Mesodermal cell (in vitro differentiated cells): ENCODE measurements at regions not wholly inside any gene's neighbourhood (a gene's known extent, or its start where the extent isn't known, plus 50 kb on each side); places are given as distances from the start of the nearest gene placed in this dataset.
A peak's percentile ranks its signal among the peaks of the same experiment; 100 is the strongest.
"Not testable (repeated sequence)": the region's sequence is repeated elsewhere in the genome, so short reads cannot be mapped to it uniquely, and the experiment has no call there.

Experiments
- H3K27ac ChIP-seq: 2 replicates; pipeline ENCODE4 v1.7.0; 2013; ENCODE audit warnings: mild to moderate bottlenecking, low read depth, low read length, moderate library complexity; ENCODE audit not compliant: severe bottlenecking
- H3K36me3 ChIP-seq: 2 replicates; pipeline ENCODE4 v1.7.1; 2013; ENCODE audit warnings: mild to moderate bottlenecking, low read length, moderate library complexity; ENCODE audit not compliant: control insufficient read depth, insufficient read depth
- H3K4me1 ChIP-seq: one replicate; pipeline ENCODE4 v1.7.1; 2013; ENCODE audit warnings: mild to moderate bottlenecking, low read length; ENCODE audit not compliant: insufficient read depth, control insufficient read depth, poor library complexity, severe bottlenecking
- H3K4me3 ChIP-seq: 2 replicates; pipeline ENCODE4 v1.7.0; 2013; ENCODE audit warnings: low read length, control low read depth, mild to moderate bottlenecking; ENCODE audit not compliant: insufficient read depth, poor library complexity, severe bottlenecking; ENCODE audit errors: extremely low read depth
- H3K9me3 ChIP-seq: 2 replicates; pipeline ENCODE4 v1.7.1; 2013; ENCODE audit warnings: mild to moderate bottlenecking, low read length, moderate library complexity; ENCODE audit not compliant: control insufficient read depth
- WGBS, 2 experiments: methylation state at CpG; one replicate each; pipeline ENCODE4 v1.1.5; 2013; ENCODE audit warnings: missing lambda C conversion rate in 2 of 2; ENCODE audit not compliant: insufficient coverage in 2 of 2; 5-methylcytosine and 5-hydroxymethylcytosine counted together

GRCh38 chr10:64396105-64396708, 875.0 kb downstream of the REEP3 start:
- H3K36me3 ChIP-seq: no peaks in the 10 kb centered on the region
- peak overlapping the region; percentile 83 for H3K27ac ChIP-seq
- H3K4me1 ChIP-seq: peaks cover 23% of the 10 kb centered on the region
- H3K4me3 ChIP-seq: no peak overlapping the region
- no peaks in the 10 kb centered on the region for H3K9me3 ChIP-seq
- WGBS, 2 experiments: no CpG with 5 or more reads among the region's 1 CpG

- no peak overlapping the region for H3K27ac ChIP-seq
- no peak overlapping the region for H3K4me3 ChIP-seq
- H3K4me1 ChIP-seq: peaks cover 23% of the 10 kb centered on the region
- no peaks in the 10 kb centered on the region for H3K36me3 ChIP-seq
- WGBS, 2 experiments: 93 to 95% methylated on average over 5 to 6 of the region's 8 CpGs
- no peaks in the 10 kb centered on the region for H3K9me3 ChIP-seq
Observed at GRCh38 chr10:64397125-64397524, 875.9 kb downstream of the REEP3 start.

GRCh38 chr10:64408391-64409183, 887.4 kb downstream of the REEP3 start:
- H3K27ac ChIP-seq: no peak overlapping the region
- no peaks in the 10 kb centered on the region for H3K36me3 ChIP-seq
- H3K4me1 ChIP-seq: no peaks in the 10 kb centered on the region
- WGBS, 2 experiments: 86% methylated on average over 1 of the region's 3 CpGs; no CpG with 5 or more reads in 1 of the 2 experiments
- no peaks in the 10 kb centered on the region for H3K9me3 ChIP-seq
- H3K4me3 ChIP-seq: no peak overlapping the region

GRCh38 chr10:64409349-64409748, 888.1 kb downstream of the REEP3 start:
- H3K4me3 ChIP-seq: no peak overlapping the region
- WGBS, 2 experiments: 80% methylated on average over 1 of the region's 1 CpG; no CpG with 5 or more reads in 1 of the 2 experiments

GRCh38 chr10:64416011-64416410, 894.8 kb downstream of the REEP3 start:
- no peaks in the 10 kb centered on the region for H3K9me3 ChIP-seq
- 100% methylated on average over 1 of the region's 1 CpG; no CpG with 5 or more reads in 1 of the 2 experiments for WGBS, 2 experiments
- no peaks in the 10 kb centered on the region for H3K36me3 ChIP-seq
- H3K4me1 ChIP-seq: no peaks in the 10 kb centered on the region
- no peak overlapping the region for H3K27ac ChIP-seq
- H3K4me3 ChIP-seq: no peak overlapping the region

More at GRCh38 chr10:64409349-64409748, 888.1 kb downstream of the REEP3 start:
- Histone ChIP-seq H3K27ac (no peak overlapping the region), H3K36me3 (no peaks in the 10 kb centered on the region), H3K9me3 (no peaks in the 10 kb centered on the region), H3K4me1 (no peaks in the 10 kb centered on the region)

GRCh38 chr10:64419461-64419860, 898.3 kb downstream of the REEP3 start:
- Histone ChIP-seq H3K36me3 (no peaks in the 10 kb centered on the region), H3K9me3 (no peaks in the 10 kb centered on the region), H3K4me1 (no peaks in the 10 kb centered on the region), H3K27ac (no peak overlapping the region), H3K4me3 (no peak overlapping the region)
- 100% methylated on average over 1 of the region's 2 CpGs; no CpG with 5 or more reads in 1 of the 2 experiments for WGBS, 2 experiments

- Histone ChIP-seq H3K4me1 (no peaks in the 10 kb centered on the region), H3K36me3 (no peaks in the 10 kb centered on the region), H3K4me3 (no peak overlapping the region), H3K9me3 (no peaks in the 10 kb centered on the region), H3K27ac (no peak overlapping the region)
- WGBS, 2 experiments: no CpG with 5 or more reads among the region's 3 CpGs
Observed at GRCh38 chr10:64426745-64427144, 905.5 kb downstream of the REEP3 start.

GRCh38 chr10:64430690-64431323, 909.6 kb downstream of the REEP3 start:
- 0 to 14% methylated on average over 1 of the region's 2 CpGs for WGBS, 2 experiments

GRCh38 chr10:64441872-64442271, 920.7 kb downstream of the REEP3 start:
- WGBS, 2 experiments: 94 to 97% methylated on average over 13 to 14 of the region's 14 CpGs

More at GRCh38 chr10:64430690-64431323, 909.6 kb downstream of the REEP3 start:
- H3K4me1 ChIP-seq: no peaks in the 10 kb centered on the region
- no peaks in the 10 kb centered on the region for H3K36me3 ChIP-seq
- no peak overlapping the region for H3K27ac ChIP-seq
- H3K9me3 ChIP-seq: no peaks in the 10 kb centered on the region
- no peak overlapping the region for H3K4me3 ChIP-seq

GRCh38 chr10:64444163-64444562, 923.0 kb downstream of the REEP3 start:
- Histone ChIP-seq H3K36me3 (no peaks in the 10 kb centered on the region), H3K9me3 (peaks cover 3% of the 10 kb centered on the region), H3K27ac (no peak overlapping the region), H3K4me1 (no peaks in the 10 kb centered on the region), H3K4me3 (no peak overlapping the region)

More at GRCh38 chr10:64441872-64442271, 920.7 kb downstream of the REEP3 start:
- not testable (repeated sequence) for H3K4me1 ChIP-seq, H3K27ac ChIP-seq, H3K4me3 ChIP-seq, H3K36me3 ChIP-seq, H3K9me3 ChIP-seq
